ENCODE measurements at regions not wholly inside any gene's neighbourhood (a gene's known extent, or its start where the extent isn't known, plus 50 kb on each side); places are given as distances from the start of the nearest gene placed in this dataset.

GRCh38 chr4:123770884-123771283 lies 374.3 kb downstream of the SPRY1 start:
- Mint-ChIP-seq H3K9me3 (no peaks in the 10 kb centered on the region), H3K4me3 (no peak overlapping the region), H3K27me3 (peaks cover 2% of the 10 kb centered on the region), H3K4me1 (peaks cover 2% of the 10 kb centered on the region), H3K36me3 (ENCODE audit: low read depth) (no peaks in the 10 kb centered on the region), H3K27ac (no peak overlapping the region)
- DNase-seq = no peak
- ChIA-PET CTCF (interaction anchor here (0.6 kb wide), 1 partner anchor 703 kb away, joined by 3 read pairs; no protein-coding TSS in a partner anchor), POLR2A (no interaction called here)

GRCh38 chr4:123776267-123776666 lies 379.7 kb downstream of the SPRY1 start:
- H3K9me3 Mint-ChIP-seq = no peaks in the 10 kb centered on the region
- CTCF ChIA-PET = no interaction called here
- no peak for DNase-seq
- H3K36me3 Mint-ChIP-seq (ENCODE audit: low read depth) = no peaks in the 10 kb centered on the region
- POLR2A ChIA-PET = no interaction called here
- no peak overlapping the region for H3K4me3 Mint-ChIP-seq
- peaks cover 2% of the 10 kb centered on the region for H3K4me1 Mint-ChIP-seq
- peaks cover 6% of the 10 kb centered on the region for H3K27me3 Mint-ChIP-seq
- H3K27ac Mint-ChIP-seq = no peak overlapping the region

- no peak for DNase-seq
- H3K9me3 Mint-ChIP-seq = no peaks in the 10 kb centered on the region
- POLR2A ChIA-PET = no interaction called here
- H3K4me1 Mint-ChIP-seq = peaks cover 2% of the 10 kb centered on the region
- H3K4me3 Mint-ChIP-seq = no peak overlapping the region
- H3K36me3 Mint-ChIP-seq (ENCODE audit: low read depth) = no peaks in the 10 kb centered on the region
- CTCF ChIA-PET = no interaction called here
- H3K27ac Mint-ChIP-seq = no peak overlapping the region
- peaks cover 6% of the 10 kb centered on the region for H3K27me3 Mint-ChIP-seq
These were observed 380.8 kb downstream of the SPRY1 start for GRCh38 chr4:123777373-123777772.

GRCh38 chr4:123783151-123783790 lies 386.7 kb downstream of the SPRY1 start:
- H3K27me3 Mint-ChIP-seq = no peaks in the 10 kb centered on the region
- no peaks in the 10 kb centered on the region for H3K36me3 Mint-ChIP-seq (ENCODE audit: low read depth)
- POLR2A ChIA-PET = no interaction called here
- H3K9me3 Mint-ChIP-seq = no peaks in the 10 kb centered on the region
- no peaks in the 10 kb centered on the region for H3K4me1 Mint-ChIP-seq
- no peak overlapping the region for H3K4me3 Mint-ChIP-seq
- DNase-seq = no peak
- CTCF ChIA-PET = no interaction called here
- no peak overlapping the region for H3K27ac Mint-ChIP-seq

GRCh38 chr4:123783921-123784320 lies 387.3 kb downstream of the SPRY1 start:
- H3K36me3 Mint-ChIP-seq (ENCODE audit: low read depth) = no peaks in the 10 kb centered on the region
- H3K9me3 Mint-ChIP-seq = no peaks in the 10 kb centered on the region
- H3K27me3 Mint-ChIP-seq = no peaks in the 10 kb centered on the region
- no peak overlapping the region for H3K27ac Mint-ChIP-seq
- POLR2A ChIA-PET = no interaction called here
- H3K4me1 Mint-ChIP-seq = no peaks in the 10 kb centered on the region
- H3K4me3 Mint-ChIP-seq = no peak overlapping the region
- no peak for DNase-seq
- CTCF ChIA-PET = no interaction called here

GRCh38 chr4:123784626-123785025 lies 388.0 kb downstream of the SPRY1 start:
- POLR2A ChIA-PET = no interaction called here
- Mint-ChIP-seq H3K4me3 (no peak overlapping the region), H3K27ac (no peak overlapping the region), H3K27me3 (no peaks in the 10 kb centered on the region), H3K36me3 (ENCODE audit: low read depth) (no peaks in the 10 kb centered on the region), H3K4me1 (no peaks in the 10 kb centered on the region), H3K9me3 (no peaks in the 10 kb centered on the region)
- CTCF ChIA-PET = no interaction called here
- DNase-seq = no peak

- CTCF ChIA-PET = no interaction called here
- no peak for DNase-seq
- Mint-ChIP-seq H3K9me3 (no peaks in the 10 kb centered on the region), H3K27me3 (no peaks in the 10 kb centered on the region), H3K36me3 (ENCODE audit: low read depth) (no peaks in the 10 kb centered on the region), H3K4me3 (no peak overlapping the region), H3K4me1 (no peaks in the 10 kb centered on the region), H3K27ac (no peak overlapping the region)
- POLR2A ChIA-PET = no interaction called here
These were observed 388.9 kb downstream of the SPRY1 start for GRCh38 chr4:123785538-123785937.

- Mint-ChIP-seq H3K4me3 (no peak overlapping the region), H3K36me3 (ENCODE audit: low read depth) (no peaks in the 10 kb centered on the region), H3K27me3 (no peaks in the 10 kb centered on the region), H3K4me1 (no peaks in the 10 kb centered on the region), H3K27ac (no peak overlapping the region), H3K9me3 (no peaks in the 10 kb centered on the region)
- ChIA-PET CTCF (no interaction called here), POLR2A (no interaction called here)
- DNase-seq = no peak
These were observed 389.7 kb downstream of the SPRY1 start for GRCh38 chr4:123786163-123786915.

GRCh38 chr4:123786920-123787319 lies 390.3 kb downstream of the SPRY1 start:
- H3K9me3 Mint-ChIP-seq = no peaks in the 10 kb centered on the region
- H3K4me1 Mint-ChIP-seq = no peaks in the 10 kb centered on the region
- ChIA-PET CTCF (no interaction called here), POLR2A (no interaction called here)
- no peaks in the 10 kb centered on the region for H3K36me3 Mint-ChIP-seq (ENCODE audit: low read depth)
- no peak for DNase-seq
- H3K27me3 Mint-ChIP-seq = no peaks in the 10 kb centered on the region
- H3K4me3 Mint-ChIP-seq = no peak overlapping the region
- H3K27ac Mint-ChIP-seq = no peak overlapping the region

- Mint-ChIP-seq H3K36me3 (ENCODE audit: low read depth) (no peaks in the 10 kb centered on the region), H3K27me3 (no peaks in the 10 kb centered on the region), H3K4me3 (no peak overlapping the region), H3K27ac (no peak overlapping the region), H3K4me1 (no peaks in the 10 kb centered on the region), H3K9me3 (no peaks in the 10 kb centered on the region)
- ChIA-PET CTCF (no interaction called here), POLR2A (no interaction called here)
- no peak for DNase-seq
These were observed 391.0 kb downstream of the SPRY1 start for GRCh38 chr4:123787512-123788080.

GRCh38 chr4:123788577-123788976 lies 392.0 kb downstream of the SPRY1 start:
- POLR2A ChIA-PET = no interaction called here
- Mint-ChIP-seq H3K4me3 (no peak overlapping the region), H3K4me1 (no peaks in the 10 kb centered on the region), H3K27me3 (no peaks in the 10 kb centered on the region), H3K27ac (no peak overlapping the region), H3K36me3 (ENCODE audit: low read depth) (no peaks in the 10 kb centered on the region), H3K9me3 (no peaks in the 10 kb centered on the region)
- no peak for DNase-seq
- CTCF ChIA-PET = no interaction called here

GRCh38 chr4:123790681-123791080 lies 394.1 kb downstream of the SPRY1 start:
- DNase-seq = no peak
- peaks cover 3% of the 10 kb centered on the region for H3K9me3 Mint-ChIP-seq
- H3K4me3 Mint-ChIP-seq = no peak overlapping the region
- ChIA-PET POLR2A (no interaction called here), CTCF (interaction anchor here (1.2 kb wide), 1 partner anchor 9 kb away, joined by 3 read pairs; no protein-coding TSS in a partner anchor)
- no peaks in the 10 kb centered on the region for H3K27me3 Mint-ChIP-seq
- H3K4me1 Mint-ChIP-seq = no peaks in the 10 kb centered on the region
- H3K36me3 Mint-ChIP-seq (ENCODE audit: low read depth) = no peaks in the 10 kb centered on the region
- no peak overlapping the region for H3K27ac Mint-ChIP-seq

GRCh38 chr4:123802082-123802645 lies 405.6 kb downstream of the SPRY1 start:
- POLR2A ChIA-PET = no interaction called here
- DNase-seq = no peak
- peaks cover 4% of the 10 kb centered on the region for H3K27me3 Mint-ChIP-seq
- CTCF ChIA-PET = no interaction called here
- H3K27ac Mint-ChIP-seq = no peak overlapping the region
- H3K9me3 Mint-ChIP-seq = no peaks in the 10 kb centered on the region
- H3K4me1 Mint-ChIP-seq = no peaks in the 10 kb centered on the region
- H3K4me3 Mint-ChIP-seq = no peak overlapping the region
- no peaks in the 10 kb centered on the region for H3K36me3 Mint-ChIP-seq (ENCODE audit: low read depth)
